Testis (tissue), 2 donors: ENCODE measurements at regions not wholly inside any gene's neighbourhood (a gene's known extent, or its start where the extent isn't known, plus 50 kb on each side); places are given as distances from the start of the nearest gene placed in this dataset.

Source experiments
- DNase-seq: peaks from one replicate; pipeline ENCODE4 v3.0.0-alpha.2; 2019
- H3K27ac ChIP-seq, 2 donors: fragments of 200-600 bp; sonication (generic); one replicate each; pipeline ENCODE4 v1.5.1; 2019
- H3K27me3 ChIP-seq: fragments of 200-600 bp; sonication (generic); one replicate; pipeline ENCODE4 v1.5.1; 2019
- H3K36me3 ChIP-seq: fragments of 200-600 bp; sonication (generic); one replicate; pipeline ENCODE4 v1.5.1; 2017; ENCODE audit warnings: low read depth; ENCODE audit errors: missing control alignments
- H3K4me1 ChIP-seq: fragments of 200-600 bp; sonication (generic); one replicate; pipeline ENCODE4 v1.5.1; 2019
- H3K4me3 ChIP-seq, 2 donors: fragments of 200-600 bp; sonication (generic); one replicate each; pipeline ENCODE4 v1.5.1; 2017 to 2019
- H3K9me3 ChIP-seq: fragments of 200-600 bp; sonication (generic); one replicate; pipeline ENCODE4 v1.5.1; 2017
- POLR2A ChIP-seq: fragments of 450-650 bp; IDR thresholded peaks from one replicate; pipeline ENCODE4 v1.6.1; 2017; ENCODE audit warnings: antibody characterized with exemption, mild to moderate bottlenecking, moderate library complexity
- WGBS, 2 donors: methylation state at CpG; one replicate each; pipeline ENCODE4 v1.1.5; 2018; 5-methylcytosine and 5-hydroxymethylcytosine counted together
- intact Hi-C: fragments of 100-400 bp; cut with DNase I; formaldehyde crosslinking; loops from one replicate; pipeline ENCODE4 v1.15.1; 2023; ENCODE audit warnings: low total_unique reads
- TF ChIP-seq, protein P1 (sequence below), 3 experiments: fragments of 450-650 bp in 2 of 3; fragments of 200-600 bp in 1 of 3; sonication (generic) in 1 of 3; IDR thresholded peaks; one replicate each; pipeline ENCODE4 v1.5.1; 2016 to 2019; ENCODE audit warnings: antibody characterized with exemption in 3 of 3, mild to moderate bottlenecking in 2 of 3, moderate library complexity in 1 of 3

DNA sequence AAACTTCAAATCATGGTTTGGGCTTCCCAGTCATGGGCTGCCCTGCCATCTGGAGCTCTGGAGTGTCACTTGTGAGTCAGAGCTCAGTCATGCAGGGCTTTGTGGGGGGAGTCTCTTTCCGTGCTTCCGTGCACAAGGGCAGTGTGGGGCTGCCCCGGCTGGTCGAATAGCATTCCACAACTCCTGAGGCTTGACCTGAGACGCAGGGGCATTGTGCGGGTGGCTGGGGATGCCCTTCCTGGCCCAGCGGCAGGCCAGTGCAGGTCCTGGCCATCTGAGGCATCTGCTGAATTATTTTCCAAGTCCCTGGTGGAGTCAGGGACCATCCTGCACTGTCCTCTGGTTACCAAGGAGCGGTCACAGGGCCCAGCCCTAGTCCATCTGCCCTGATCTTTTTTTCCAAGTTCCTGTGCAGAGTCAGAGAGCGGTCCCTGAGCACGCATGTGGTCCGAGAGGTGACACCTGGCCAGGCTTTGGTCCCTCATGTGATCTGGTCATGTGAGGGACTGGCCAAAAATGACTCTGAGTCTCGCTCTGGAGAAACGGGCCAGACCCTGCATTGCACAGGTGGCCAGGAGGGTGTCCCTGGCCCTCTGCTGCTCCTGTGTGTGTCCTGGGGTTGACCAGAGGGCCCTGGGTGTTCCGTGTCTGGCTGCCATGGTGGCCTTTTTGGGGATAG lies 167.0 kb upstream of the ALG10B start:
- H3K9me3 ChIP-seq, result no peaks in the 10 kb centered on the region
- no peak for DNase-seq
- H3K27me3 ChIP-seq, result no peaks in the 10 kb centered on the region
- WGBS, 2 donors, result 82 to 88% methylated on average over 7 to 14 of the region's 14 CpGs
- no peaks in the 10 kb centered on the region for H3K4me1 ChIP-seq
- H3K36me3 ChIP-seq, result no peaks in the 10 kb centered on the region
- H3K27ac ChIP-seq, result no peak overlapping the region
- intact Hi-C loops, result loop anchor here (10.0 kb wide), 1 partner anchor 165 kb away; the partner anchor contains the start of gene ALG10B
- no peak for TF ChIP-seq POLR2A
- TF ChIP-seq, protein P1, sequence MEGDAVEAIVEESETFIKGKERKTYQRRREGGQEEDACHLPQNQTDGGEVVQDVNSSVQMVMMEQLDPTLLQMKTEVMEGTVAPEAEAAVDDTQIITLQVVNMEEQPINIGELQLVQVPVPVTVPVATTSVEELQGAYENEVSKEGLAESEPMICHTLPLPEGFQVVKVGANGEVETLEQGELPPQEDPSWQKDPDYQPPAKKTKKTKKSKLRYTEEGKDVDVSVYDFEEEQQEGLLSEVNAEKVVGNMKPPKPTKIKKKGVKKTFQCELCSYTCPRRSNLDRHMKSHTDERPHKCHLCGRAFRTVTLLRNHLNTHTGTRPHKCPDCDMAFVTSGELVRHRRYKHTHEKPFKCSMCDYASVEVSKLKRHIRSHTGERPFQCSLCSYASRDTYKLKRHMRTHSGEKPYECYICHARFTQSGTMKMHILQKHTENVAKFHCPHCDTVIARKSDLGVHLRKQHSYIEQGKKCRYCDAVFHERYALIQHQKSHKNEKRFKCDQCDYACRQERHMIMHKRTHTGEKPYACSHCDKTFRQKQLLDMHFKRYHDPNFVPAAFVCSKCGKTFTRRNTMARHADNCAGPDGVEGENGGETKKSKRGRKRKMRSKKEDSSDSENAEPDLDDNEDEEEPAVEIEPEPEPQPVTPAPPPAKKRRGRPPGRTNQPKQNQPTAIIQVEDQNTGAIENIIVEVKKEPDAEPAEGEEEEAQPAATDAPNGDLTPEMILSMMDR (IDR thresholded peaks at IDR 0.05), result no peak
- no peak overlapping the region for H3K4me3 ChIP-seq

GRCh38 chr12:38151991-38152700 lies 164.4 kb upstream of the ALG10B start:
- Histone ChIP-seq H3K27me3 (no peaks in the 10 kb centered on the region), H3K4me3 (peak overlapping the region in 1 of 2 donors; percentile 39), H3K4me1 (no peaks in the 10 kb centered on the region), H3K36me3 (no peaks in the 10 kb centered on the region), H3K27ac (no peak overlapping the region), H3K9me3 (no peaks in the 10 kb centered on the region)
- no peak for TF ChIP-seq POLR2A
- TF ChIP-seq, protein P1 (IDR thresholded peaks at IDR 0.05), result no peak
- no peak for DNase-seq
- intact Hi-C loops, result no loop called here
- WGBS, 2 donors, result 52 to 65% methylated on average over 36 to 39 of the region's 39 CpGs

DNA sequence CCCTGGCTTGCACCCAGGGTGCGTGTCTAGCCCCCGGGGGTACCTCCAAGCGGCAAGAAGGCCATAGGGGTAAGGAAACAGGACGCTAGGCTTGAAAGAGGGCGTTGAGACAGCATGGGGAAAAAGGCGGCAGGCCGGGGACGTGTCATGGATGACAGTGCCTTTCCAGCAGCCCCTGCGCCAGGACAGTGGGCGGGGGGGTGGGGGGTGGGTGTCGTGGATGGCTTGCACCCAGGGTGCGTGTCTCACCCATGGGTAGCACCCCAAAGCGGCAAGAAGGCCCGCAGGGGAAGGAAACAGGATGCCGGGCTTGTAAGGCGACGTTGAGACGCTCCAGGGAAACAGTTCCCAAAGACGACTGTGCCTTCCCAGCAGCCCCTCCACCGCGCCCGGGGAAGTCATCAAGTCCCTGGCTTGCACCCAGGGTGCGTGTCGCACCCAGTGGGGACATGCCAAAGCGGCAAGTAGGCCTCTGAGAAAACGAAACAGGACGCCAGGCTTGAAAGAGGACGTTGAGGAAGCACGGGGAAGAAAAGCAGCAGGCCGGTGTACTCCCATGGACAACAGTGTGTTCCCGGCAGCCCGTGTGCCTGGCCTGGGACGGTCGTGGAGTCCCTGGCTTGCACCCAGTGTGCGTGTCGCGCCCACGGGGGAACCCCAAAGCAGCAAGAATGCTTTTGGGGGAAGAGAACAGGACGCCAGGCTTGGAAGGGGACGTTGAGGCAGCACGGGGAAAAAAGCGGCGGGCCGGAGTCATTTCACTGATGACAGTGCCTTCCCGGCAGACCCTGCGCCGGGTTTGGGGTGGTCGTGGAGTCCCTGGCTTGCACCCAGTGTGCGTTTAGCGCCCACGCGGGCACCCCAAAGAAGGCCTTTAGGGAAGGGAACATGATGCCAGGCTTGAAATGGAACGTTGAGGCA lies 163.5 kb upstream of the ALG10B start:
- WGBS, 2 donors, result 55 to 68% methylated on average over 30 to 51 of the region's 53 CpGs
- no peak for DNase-seq
- no peak for TF ChIP-seq POLR2A
- TF ChIP-seq, protein P1 (IDR thresholded peaks at IDR 0.05), result no peak
- Histone ChIP-seq H3K27ac (no peak overlapping the region), H3K4me1 (no peaks in the 10 kb centered on the region), H3K27me3 (no peaks in the 10 kb centered on the region), H3K4me3 (peak overlapping the region in 1 of 2 donors; percentile 39), H3K9me3 (no peaks in the 10 kb centered on the region), H3K36me3 (no peaks in the 10 kb centered on the region)
- intact Hi-C loops, result no loop called here

- Histone ChIP-seq H3K4me1 (no peaks in the 10 kb centered on the region), H3K9me3 (no peaks in the 10 kb centered on the region), H3K36me3 (no peaks in the 10 kb centered on the region), H3K4me3 (peak overlapping the region in 1 of 2 donors; percentile 39), H3K27ac (no peak overlapping the region), H3K27me3 (no peaks in the 10 kb centered on the region)
- intact Hi-C loops, result no loop called here
- WGBS, 2 donors, result 64 to 70% methylated on average over 17 to 19 of the region's 19 CpGs
- DNase-seq, result no peak
- TF ChIP-seq POLR2A, result no peak
- TF ChIP-seq, protein P1 (IDR thresholded peaks at IDR 0.05), result no peak
Observed at GRCh38 chr12:38153737-38154061, 162.9 kb upstream of the ALG10B start.
